GM12891 (cell line): ENCODE measurements at regions not wholly inside any gene's neighbourhood (a gene's known extent, or its start where the extent isn't known, plus 50 kb on each side); places are given as distances from the start of the nearest gene placed in this dataset.

Source experiments
- POLR2A ChIP-seq: IDR thresholded peaks from 2 replicates; pipeline ENCODE4 v1.6.1; 2011; ENCODE audit warnings: low read depth, low read length, control low read depth
- POLR2AphosphoS5 ChIP-seq: IDR thresholded peaks from 2 replicates; pipeline ENCODE4 v1.6.1; 2011; ENCODE audit warnings: low read depth, low read length, control low read depth
- TAF1 ChIP-seq: IDR thresholded peaks from 2 replicates; pipeline ENCODE4 v1.6.1; 2011; ENCODE audit warnings: low read depth, low read length, control low read depth

DNA sequence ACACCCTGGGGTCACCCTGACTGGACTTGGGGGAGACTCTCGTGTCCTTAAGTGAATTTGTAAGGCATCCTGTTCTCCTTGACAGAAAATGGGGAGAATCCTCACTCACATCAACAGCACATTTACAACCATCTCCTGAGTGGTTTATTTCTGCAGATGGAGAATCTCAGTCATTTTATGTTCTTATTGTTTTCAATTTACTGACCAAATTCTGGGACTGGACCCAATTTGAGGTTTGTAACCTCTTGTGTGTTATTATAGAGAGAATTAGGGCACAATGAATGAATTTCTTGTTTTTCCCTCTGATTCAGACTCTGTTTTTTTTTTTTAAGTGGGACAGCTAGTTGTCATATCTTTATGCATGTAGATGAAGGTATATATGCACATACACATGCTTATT lies 104.9 kb downstream of the ADAMTS15 start:
- TF ChIP-seq POLR2A (no peak), POLR2AphosphoS5 (no peak), TAF1 (no peak)
